Fibroblast of skin of right biceps (primary cell): ENCODE measurements at regions not wholly inside any gene's neighbourhood (a gene's known extent, or its start where the extent isn't known, plus 50 kb on each side); places are given as distances from the start of the nearest gene placed in this dataset.
A peak's percentile ranks its signal among the peaks of the same experiment; 100 is the strongest.
"Not testable (repeated sequence)": the region's sequence is repeated elsewhere in the genome, so short reads cannot be mapped to it uniquely, and the experiment has no call there.

Experiments
- DNase-seq: peaks from one replicate; pipeline ENCODE4 v3.0.0-alpha.2; 2013

GRCh38 chr12:89833337-89834252 is 125.0 kb upstream of the ATP2B1 start:
- DNase-seq = peak; percentile 58

DNA sequence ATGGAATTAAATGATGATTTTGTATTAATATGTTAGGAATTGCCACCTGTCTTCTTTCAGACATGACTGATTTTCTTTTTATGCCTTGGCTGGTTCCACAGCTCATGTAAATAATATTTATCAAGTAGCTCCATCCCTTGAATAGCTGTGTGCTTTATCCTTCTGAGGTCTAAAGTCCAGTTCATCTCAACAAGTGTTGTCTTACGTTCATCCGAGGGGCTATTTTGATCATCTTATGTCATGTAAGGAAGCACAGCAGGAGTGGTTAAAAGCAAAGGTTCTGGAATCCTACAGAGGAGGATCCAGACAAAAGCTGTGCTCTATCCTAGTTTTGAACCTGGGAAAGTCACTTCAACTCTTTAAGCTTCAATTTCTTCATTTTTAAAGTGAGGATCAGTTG is 123.7 kb upstream of the ATP2B1 start:
- no peak for DNase-seq

- no peak for DNase-seq
These were observed 122.9 kb upstream of the ATP2B1 start for GRCh38 chr12:89831310-89832095.

GRCh38 chr12:89829434-89829975 is 120.9 kb upstream of the ATP2B1 start:
- DNase-seq = peak; percentile 33

GRCh38 chr12:89828575-89828974 is 119.9 kb upstream of the ATP2B1 start:
- no peak for DNase-seq

DNA sequence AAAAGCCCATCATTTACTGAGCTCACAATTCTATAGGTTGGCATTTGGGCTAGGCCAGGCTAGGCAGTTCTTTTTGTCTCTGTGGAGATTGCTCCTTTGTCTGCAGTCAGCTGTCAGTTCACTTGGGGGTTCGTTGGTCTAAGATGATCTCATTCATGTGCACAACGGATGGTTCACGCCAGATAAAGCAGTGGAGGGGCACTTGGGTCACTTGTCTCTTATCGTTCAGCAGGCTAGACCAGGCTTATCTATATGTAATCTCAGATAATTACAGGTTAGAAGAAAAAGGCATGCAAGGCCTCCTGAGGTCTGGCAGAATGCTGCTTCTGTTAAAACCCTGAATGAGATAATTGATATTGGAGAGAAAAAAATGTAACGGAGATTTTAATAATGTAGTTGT is 119.0 kb upstream of the ATP2B1 start:
- DNase-seq = no peak

GRCh38 chr12:89826468-89826867 is 117.8 kb upstream of the ATP2B1 start:
- no peak for DNase-seq

DNA sequence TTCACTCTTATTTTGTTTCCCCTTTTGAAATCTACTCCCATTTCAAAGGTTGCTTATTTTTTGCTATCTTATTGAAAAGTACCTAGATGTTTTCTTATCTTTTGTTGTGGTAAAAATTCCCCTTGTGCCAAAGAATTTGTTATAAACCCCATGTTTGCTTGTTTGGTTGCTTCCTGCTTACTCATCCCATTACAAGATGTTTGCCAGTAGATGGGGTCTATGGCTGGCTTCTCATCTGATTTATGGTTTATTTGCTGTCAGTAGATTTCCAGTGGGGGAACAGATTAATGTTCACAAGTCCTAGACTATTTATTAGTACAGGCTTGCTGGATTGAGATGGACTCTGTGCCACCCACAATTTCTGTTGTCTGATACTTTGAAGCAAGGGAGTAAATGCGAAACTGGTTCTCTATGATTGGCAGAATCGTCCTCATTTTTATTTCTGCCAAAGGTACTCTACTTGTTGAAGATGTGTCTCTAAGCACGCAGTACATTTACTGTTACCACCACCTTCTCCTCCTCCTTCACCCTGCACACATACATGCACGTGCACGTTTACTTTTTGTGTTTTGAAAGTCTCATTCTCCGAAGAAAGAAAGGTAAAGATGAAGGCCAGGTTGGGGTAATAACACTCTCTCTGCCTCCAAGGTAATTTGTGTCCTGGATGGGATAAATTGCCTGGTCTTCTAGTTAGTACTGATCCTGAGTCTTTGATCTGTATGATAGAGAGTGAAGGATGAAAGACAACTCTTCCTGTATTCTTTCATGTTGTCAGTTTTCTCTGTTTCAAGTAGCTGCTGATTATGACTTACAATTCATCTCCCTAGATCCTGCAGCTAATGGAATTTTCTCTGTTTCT is 117.2 kb upstream of the ATP2B1 start:
- DNase-seq = peak; percentile 21

DNA sequence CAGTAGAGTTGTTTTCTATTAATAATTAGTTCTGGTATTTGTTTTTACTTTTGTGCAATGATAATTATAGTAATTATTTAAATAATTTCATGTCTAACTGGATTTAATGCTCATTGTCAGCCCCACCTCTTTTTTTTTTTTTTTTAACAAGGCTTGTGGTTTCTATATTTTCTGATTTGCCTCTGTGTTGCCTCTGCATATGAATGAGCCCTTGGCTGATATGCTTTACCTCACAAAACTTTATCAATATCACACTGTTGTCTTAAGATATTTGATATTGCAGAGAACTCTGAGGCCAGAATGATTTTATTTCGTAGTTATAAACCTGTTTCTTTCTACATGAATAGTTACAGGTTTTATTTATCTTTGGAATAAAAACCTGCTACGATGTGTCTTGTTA is 116.2 kb upstream of the ATP2B1 start:
- DNase-seq = no peak

GRCh38 chr12:89822992-89823391 is 114.4 kb upstream of the ATP2B1 start:
- not testable (repeated sequence) for DNase-seq

DNA sequence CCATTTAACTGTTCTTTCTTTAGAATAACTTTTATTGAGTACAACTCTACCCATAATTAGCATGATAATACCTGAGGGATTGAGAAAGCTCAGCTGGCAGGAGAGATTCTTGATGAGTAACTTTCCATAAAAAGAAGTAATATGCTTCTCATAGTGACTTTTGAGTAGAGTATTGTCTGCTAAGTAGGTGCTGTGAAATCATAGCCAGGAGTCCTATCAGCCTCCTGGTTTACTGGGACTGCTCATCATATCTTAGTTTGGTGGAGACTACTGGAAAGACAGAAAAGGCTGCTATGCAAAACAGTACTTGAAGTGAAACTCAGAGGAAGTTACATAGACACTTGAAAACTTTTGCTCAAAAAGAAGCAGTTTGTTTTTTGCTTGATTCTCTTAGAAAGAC is 113.3 kb upstream of the ATP2B1 start:
- DNase-seq = no peak

DNA sequence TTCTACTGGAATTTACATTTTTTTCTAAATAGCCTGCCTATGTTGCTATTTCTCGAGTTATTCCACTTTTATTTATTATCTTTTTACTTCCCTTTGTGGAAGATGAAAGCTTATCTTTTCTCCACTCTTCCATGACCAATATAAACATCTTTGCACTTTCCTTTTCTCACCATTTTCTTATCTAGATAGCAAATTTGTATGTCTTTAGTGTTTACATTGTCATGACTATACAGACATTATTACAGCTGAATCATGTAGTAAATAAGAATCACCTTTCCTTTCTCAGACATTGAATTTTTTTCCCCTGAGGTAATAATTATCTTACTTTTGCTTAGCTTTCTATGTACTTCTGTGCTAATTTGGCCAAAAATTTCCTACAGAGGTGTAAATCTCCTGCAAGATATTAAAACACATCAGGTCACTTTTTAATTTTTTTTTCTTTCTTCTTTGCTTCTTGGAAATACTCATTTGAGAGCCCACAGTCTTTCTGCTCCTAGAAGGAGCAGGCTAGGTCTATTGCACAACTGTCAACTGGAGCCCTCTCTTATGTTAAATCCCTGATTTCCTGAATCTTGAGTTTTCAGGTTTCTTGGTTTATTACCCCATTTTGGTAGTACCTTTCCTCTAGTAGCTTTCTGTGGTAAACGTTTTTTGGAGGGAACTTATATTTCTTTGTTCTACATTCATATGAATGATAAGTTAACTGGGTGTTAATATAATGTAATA is 109.0 kb upstream of the ATP2B1 start:
- DNase-seq = no peak

DNA sequence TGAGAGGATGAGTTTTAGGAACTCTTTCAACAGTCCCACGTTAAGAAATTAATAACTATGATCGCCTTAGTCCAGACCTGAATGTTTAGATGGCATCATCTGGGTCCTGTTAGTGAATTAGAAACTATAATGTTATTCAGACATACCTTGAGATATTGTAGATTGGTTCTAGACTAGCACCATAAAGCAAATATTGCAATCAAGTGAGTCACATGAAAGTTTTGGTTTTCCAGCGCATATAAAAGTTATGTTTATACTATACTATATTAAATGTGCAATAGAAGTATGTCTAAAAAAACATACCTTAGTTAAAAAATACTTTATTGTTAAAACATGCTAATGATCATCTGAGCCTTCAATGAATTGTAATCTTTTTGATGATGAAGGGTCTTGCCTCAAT is 106.6 kb upstream of the ATP2B1 start:
- DNase-seq = no peak

GRCh38 chr12:89803412-89803811 is 94.8 kb upstream of the ATP2B1 start:
- no peak for DNase-seq

- DNase-seq = no peak
These were observed 92.6 kb upstream of the ATP2B1 start for GRCh38 chr12:89801284-89801683.

DNA sequence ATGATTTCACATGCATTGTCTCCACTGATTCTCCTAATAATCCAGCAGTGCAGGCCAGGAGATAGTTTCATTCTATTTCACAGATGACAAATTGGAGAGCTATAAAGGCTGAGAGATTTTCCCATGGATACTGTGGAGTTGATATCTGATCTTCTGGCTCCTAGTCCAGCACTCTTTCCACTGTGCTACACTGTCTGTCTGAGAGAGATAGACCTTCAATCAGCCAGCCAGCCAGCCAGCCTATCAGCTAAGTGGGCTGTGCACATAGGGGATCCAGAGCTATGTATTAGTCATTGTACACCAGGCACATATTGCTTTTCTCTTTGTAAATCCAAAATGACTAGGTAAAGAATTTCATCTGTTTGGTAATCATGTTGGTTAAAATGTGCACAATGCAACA is 91.8 kb upstream of the ATP2B1 start:
- peak; percentile 5 for DNase-seq

- no peak for DNase-seq
These were observed 90.7 kb upstream of the ATP2B1 start for GRCh38 chr12:89799316-89799715.

GRCh38 chr12:89797436-89797835 is 88.8 kb upstream of the ATP2B1 start:
- no peak for DNase-seq

- DNase-seq = no peak
These were observed 88.3 kb upstream of the ATP2B1 start for GRCh38 chr12:89796798-89797382.

- no peak for DNase-seq
These were observed 85.3 kb upstream of the ATP2B1 start for GRCh38 chr12:89793946-89794345.

DNA sequence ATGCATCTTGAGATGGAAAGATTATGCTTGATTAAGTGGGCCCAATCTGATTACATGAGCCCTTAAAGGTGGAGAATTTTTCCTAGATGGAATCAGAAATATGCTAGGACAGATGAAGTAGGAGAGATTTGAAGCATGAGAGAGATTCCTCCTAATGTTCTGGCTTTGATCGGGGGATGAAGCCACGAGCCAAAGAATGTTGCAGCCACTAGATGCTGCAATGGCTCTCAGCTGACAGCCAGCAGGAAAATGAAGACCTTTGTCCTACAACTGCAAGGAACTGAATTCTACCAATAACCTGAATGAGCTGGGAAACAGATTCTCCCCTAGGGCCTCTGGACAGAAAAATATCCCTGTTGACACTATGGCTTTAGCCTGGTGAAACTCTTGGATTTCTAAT is 82.6 kb upstream of the ATP2B1 start:
- no peak for DNase-seq

- DNase-seq = peak; percentile 40
These were observed 81.2 kb upstream of the ATP2B1 start for GRCh38 chr12:89789862-89790261.
